GM12892 (cell line): ENCODE measurements at regions not wholly inside any gene's neighbourhood (a gene's known extent, or its start where the extent isn't known, plus 50 kb on each side); places are given as distances from the start of the nearest gene placed in this dataset.

Experiments used
- POLR2A ChIP-seq: IDR thresholded peaks from 2 replicates; pipeline ENCODE4 v1.6.1; 2011; ENCODE audit warnings: low read depth, low read length, control low read depth
- POLR2AphosphoS5 ChIP-seq: IDR thresholded peaks from 2 replicates; pipeline ENCODE4 v1.6.1; 2011; ENCODE audit warnings: low read depth, low read length, control low read depth

GRCh38 chr13:33696530-33696929 lies 121.4 kb upstream of the RFC3 start:
- TF ChIP-seq POLR2AphosphoS5 (no peak), POLR2A (no peak)
